ENCODE measurements at regions not wholly inside any gene's neighbourhood (a gene's known extent, or its start where the extent isn't known, plus 50 kb on each side); places are given as distances from the start of the nearest gene placed in this dataset.

- TF ChIP-seq CTCF (IDR thresholded peaks at IDR 0.05) (no peak), POLR2AphosphoS5 (IDR thresholded peaks at IDR 0.05; ENCODE audit: insufficient read depth in 1 of 2, low read depth in 1 of 2) (no peak), POLR2A (IDR thresholded peaks at IDR 0.05) (no peak)
These were observed 100.3 kb downstream of the SEC16B start for GRCh38 chr1:177869586-177869985.
